Loucy (cell line): ENCODE measurements at regions not wholly inside any gene's neighbourhood (a gene's known extent, or its start where the extent isn't known, plus 50 kb on each side); places are given as distances from the start of the nearest gene placed in this dataset.

ENCODE experiments used
- H2AFZ ChIP-seq: fragments of 200-600 bp; sonication (generic); 2 replicates; pipeline ENCODE4 v1.6.0; 2016; ENCODE audit warnings: antibody characterized with exemption, mild to moderate bottlenecking, low read length, moderate library complexity
- H3F3A ChIP-seq: fragments of 200-600 bp; 2 replicates; pipeline ENCODE4 v1.6.0; 2016; ENCODE audit warnings: antibody characterized with exemption, low read depth, mild to moderate bottlenecking
- H3K27me3 ChIP-seq: fragments of 200-600 bp; sonication (generic); 2 replicates; pipeline ENCODE4 v1.6.1; 2014; ENCODE audit warnings: low read length, mild to moderate bottlenecking; ENCODE audit not compliant: insufficient read depth, poor library complexity, severe bottlenecking
- H3K36me3 ChIP-seq: fragments of 200-600 bp; sonication (generic); 2 replicates; pipeline ENCODE4 v1.6.1; 2016; ENCODE audit warnings: low read length; ENCODE audit not compliant: insufficient read depth
- H3K4me1 ChIP-seq: fragments of 200-600 bp; sonication (generic); 2 replicates; pipeline ENCODE4 v1.5.1; 2014; ENCODE audit warnings: low read length, mild to moderate bottlenecking; ENCODE audit not compliant: insufficient read depth, poor library complexity, severe bottlenecking
- H3K4me2 ChIP-seq: fragments of 200-600 bp; sonication (generic); 2 replicates; pipeline ENCODE4 v1.6.0; 2014; ENCODE audit warnings: antibody characterized with exemption, low read length, low read depth, mild to moderate bottlenecking; ENCODE audit not compliant: poor library complexity, severe bottlenecking
- H3K4me3 ChIP-seq: fragments of 200-600 bp; sonication (generic); 2 replicates; pipeline ENCODE4 v1.5.1; 2014; ENCODE audit warnings: low read length, mild to moderate bottlenecking, mixed read lengths; ENCODE audit not compliant: poor library complexity, severe bottlenecking
- H3K79me2 ChIP-seq: fragments of 200-600 bp; sonication (generic); 2 replicates; pipeline ENCODE4 v1.6.1; 2014; ENCODE audit warnings: low read length; ENCODE audit not compliant: insufficient read depth
- H3K9ac ChIP-seq: fragments of 200-600 bp; sonication (generic); 2 replicates; pipeline ENCODE4 v1.6.0; 2014; ENCODE audit warnings: mild to moderate bottlenecking, low read depth, low read length, moderate library complexity; ENCODE audit not compliant: poor library complexity, severe bottlenecking
- H3K9me2 ChIP-seq: fragments of 200-600 bp; sonication (generic); replicated peaks from 2 replicates; pipeline ENCODE4 v1.6.1; 2016; ENCODE audit warnings: low read depth, low read length, mixed read lengths
- H3K9me3 ChIP-seq: fragments of 200-600 bp; sonication (generic); 2 replicates; pipeline ENCODE4 v1.6.1; 2014; ENCODE audit warnings: mild to moderate bottlenecking, antibody characterized with exemption, low read length, low read depth; ENCODE audit not compliant: insufficient read depth
- H4K20me1 ChIP-seq: fragments of 200-600 bp; sonication (generic); 2 replicates; pipeline ENCODE4 v1.6.0; 2014; ENCODE audit warnings: antibody characterized with exemption, low read length, mild to moderate bottlenecking; ENCODE audit not compliant: insufficient read depth, poor library complexity, severe bottlenecking
- EZH2phosphoT487 ChIP-seq: fragments of 200-600 bp; IDR thresholded peaks from 2 replicates; pipeline ENCODE4 v1.6.1; 2018; ENCODE audit warnings: antibody characterized with exemption, mild to moderate bottlenecking, moderate library complexity, borderline replicate concordance
- TF ChIP-seq, protein P1 (sequence below): fragments of 200-600 bp; sonication (generic); conservative IDR thresholded peaks from 2 replicates; pipeline ENCODE4 v1.5.1; 2014; ENCODE audit warnings: mild to moderate bottlenecking, antibody characterized with exemption, low read length

DNA sequence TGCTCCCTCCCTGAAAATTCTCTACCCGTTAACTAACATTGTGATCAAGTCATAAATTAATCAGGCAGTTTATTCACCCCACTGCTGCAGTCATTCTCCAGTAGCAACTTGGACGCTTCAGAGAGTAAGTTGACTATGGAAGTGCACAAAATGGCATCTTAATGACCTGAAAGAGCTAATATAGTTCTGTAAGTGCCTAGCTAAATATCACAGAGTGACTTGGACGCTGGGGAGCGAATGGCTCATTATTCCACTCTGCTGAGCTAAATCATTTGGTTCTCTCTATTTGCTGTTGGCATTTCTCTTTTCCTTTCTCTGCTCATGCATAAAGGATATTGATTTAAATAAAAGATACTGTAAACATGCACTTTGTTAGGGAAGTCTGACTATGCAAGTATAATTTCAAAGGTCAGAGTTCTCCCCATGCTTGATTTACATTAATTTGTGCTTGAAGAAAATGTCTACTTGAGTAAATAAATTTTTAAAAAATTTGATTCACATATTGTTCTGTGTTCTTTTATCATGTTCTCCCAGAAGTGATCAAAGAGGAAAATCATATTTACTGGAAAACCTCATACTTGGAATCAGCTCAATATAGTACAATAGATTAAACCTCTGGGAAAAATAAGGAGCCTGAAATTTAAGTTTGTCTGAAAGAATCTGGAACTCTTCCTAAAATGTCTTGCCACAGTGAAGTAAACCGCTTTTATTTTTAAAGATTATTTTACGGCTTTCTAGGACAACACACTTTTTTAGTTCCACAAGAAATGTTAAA, 169.5 kb upstream of the HAPLN1 start:
- peaks cover 8% of the 10 kb centered on the region for H3K4me1 ChIP-seq
- H3K79me2 ChIP-seq, result no peaks in the 10 kb centered on the region
- H3K9me2 ChIP-seq, result no peaks in the 10 kb centered on the region
- H3K4me2 ChIP-seq, result no peak overlapping the region
- TF ChIP-seq EZH2phosphoT487, result no peak
- TF ChIP-seq, protein P1, sequence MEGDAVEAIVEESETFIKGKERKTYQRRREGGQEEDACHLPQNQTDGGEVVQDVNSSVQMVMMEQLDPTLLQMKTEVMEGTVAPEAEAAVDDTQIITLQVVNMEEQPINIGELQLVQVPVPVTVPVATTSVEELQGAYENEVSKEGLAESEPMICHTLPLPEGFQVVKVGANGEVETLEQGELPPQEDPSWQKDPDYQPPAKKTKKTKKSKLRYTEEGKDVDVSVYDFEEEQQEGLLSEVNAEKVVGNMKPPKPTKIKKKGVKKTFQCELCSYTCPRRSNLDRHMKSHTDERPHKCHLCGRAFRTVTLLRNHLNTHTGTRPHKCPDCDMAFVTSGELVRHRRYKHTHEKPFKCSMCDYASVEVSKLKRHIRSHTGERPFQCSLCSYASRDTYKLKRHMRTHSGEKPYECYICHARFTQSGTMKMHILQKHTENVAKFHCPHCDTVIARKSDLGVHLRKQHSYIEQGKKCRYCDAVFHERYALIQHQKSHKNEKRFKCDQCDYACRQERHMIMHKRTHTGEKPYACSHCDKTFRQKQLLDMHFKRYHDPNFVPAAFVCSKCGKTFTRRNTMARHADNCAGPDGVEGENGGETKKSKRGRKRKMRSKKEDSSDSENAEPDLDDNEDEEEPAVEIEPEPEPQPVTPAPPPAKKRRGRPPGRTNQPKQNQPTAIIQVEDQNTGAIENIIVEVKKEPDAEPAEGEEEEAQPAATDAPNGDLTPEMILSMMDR, result no peak
- no peaks in the 10 kb centered on the region for H3F3A ChIP-seq
- no peaks in the 10 kb centered on the region for H4K20me1 ChIP-seq
- H3K9ac ChIP-seq, result no peak overlapping the region
- no peaks in the 10 kb centered on the region for H3K36me3 ChIP-seq
- no peaks in the 10 kb centered on the region for H3K9me3 ChIP-seq
- H3K27me3 ChIP-seq, result peaks cover 52% of the 10 kb centered on the region
- no peak overlapping the region for H3K4me3 ChIP-seq
- H2AFZ ChIP-seq, result no peak overlapping the region

DNA sequence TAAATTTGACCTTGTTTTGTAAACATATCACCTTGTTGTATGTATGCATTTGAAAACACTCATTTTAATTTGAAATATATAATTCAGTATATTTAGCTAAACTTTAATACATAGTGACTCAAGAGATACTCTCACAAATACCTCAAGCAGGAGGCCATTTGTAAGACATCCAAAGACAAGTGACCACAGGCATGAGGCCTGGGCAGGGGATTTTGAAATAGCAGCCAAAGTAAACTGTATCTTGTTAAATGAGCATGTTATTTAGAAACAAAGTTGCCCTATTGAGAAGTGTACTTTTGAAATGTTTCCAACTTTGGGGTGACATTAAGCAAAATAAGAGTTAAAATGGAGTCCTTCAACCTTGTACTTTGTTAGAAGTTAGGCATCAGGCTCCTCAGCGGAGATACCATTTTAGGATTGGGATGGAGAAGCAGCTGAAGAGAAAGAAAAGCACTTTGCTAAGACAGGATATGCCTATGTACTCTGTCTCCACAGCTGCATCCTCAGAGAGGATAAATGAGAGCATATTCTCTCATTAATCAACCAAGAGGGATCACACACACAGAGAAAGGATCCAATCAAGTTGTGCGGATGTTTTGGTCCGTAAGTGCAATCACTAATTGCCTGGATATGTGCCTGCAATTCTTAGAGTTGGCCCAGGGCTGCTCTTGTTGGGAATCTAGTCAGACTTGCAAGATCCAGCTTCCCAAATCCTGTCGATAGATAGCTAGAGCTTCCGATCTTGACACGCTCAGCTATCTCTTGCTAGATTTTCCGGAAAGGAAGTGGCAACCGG, 157.5 kb upstream of the HAPLN1 start:
- Histone ChIP-seq H3K36me3 (no peaks in the 10 kb centered on the region), H3K4me2 (no peak overlapping the region), H2AFZ (no peak overlapping the region), H3F3A (no peaks in the 10 kb centered on the region), H3K79me2 (no peaks in the 10 kb centered on the region), H3K4me1 (no peaks in the 10 kb centered on the region), H3K4me3 (no peak overlapping the region), H3K9me3 (no peaks in the 10 kb centered on the region), H4K20me1 (no peaks in the 10 kb centered on the region), H3K27me3 (peaks cover 27% of the 10 kb centered on the region), H3K9me2 (no peaks in the 10 kb centered on the region), H3K9ac (no peak overlapping the region)
- TF ChIP-seq EZH2phosphoT487, result no peak

DNA sequence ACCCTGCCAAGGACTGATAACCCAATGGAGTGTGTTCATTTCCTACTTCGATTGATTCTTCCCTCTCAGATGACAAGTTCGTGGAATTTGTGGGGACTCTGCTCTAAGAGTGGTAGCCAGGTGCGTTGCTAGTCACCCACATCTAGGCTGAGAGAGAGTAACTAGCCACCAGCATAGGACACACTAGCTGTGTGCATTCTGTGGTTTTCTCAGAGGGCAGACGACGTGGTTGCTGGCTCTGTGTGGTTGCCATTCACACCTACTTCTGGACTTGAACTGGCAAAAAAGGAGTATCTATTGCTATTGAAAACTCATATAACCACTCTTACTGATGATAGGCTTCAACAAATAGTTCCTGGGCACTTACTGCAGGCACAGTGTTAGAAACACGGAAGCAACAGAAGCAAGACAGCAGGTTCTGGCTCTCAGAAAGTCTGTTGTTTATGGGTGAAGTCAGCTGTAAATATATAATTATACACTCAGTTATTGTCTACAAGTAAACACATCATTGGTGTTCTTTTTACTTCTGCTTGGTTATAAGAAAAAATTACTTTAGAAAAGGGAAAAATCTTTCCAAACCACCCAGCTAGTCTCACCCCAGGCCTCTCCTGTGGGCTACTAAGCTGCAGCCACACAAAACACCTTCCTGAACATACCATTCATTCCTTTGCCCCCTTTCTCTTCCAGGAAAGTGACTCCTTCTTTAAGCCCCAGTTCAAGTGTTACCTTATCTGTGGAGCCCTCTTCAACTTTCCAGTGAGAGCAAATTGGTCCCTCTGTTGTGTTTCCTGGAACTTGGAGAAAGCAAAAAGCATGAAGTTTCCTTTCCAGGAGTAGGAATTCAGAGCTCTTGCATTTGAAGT, 151.1 kb upstream of the HAPLN1 start:
- TF ChIP-seq, protein P1, result no peak
- TF ChIP-seq EZH2phosphoT487, result no peak
- no peaks in the 10 kb centered on the region for H3K27me3 ChIP-seq
- H3K4me2 ChIP-seq, result no peak overlapping the region
- H3K9ac ChIP-seq, result no peak overlapping the region
- H3K4me1 ChIP-seq, result no peaks in the 10 kb centered on the region
- no peaks in the 10 kb centered on the region for H3K36me3 ChIP-seq
- no peaks in the 10 kb centered on the region for H3K79me2 ChIP-seq
- H3K9me3 ChIP-seq, result no peaks in the 10 kb centered on the region
- H3F3A ChIP-seq, result no peaks in the 10 kb centered on the region
- no peaks in the 10 kb centered on the region for H4K20me1 ChIP-seq
- H3K4me3 ChIP-seq, result no peak overlapping the region
- no peak overlapping the region for H2AFZ ChIP-seq
- no peaks in the 10 kb centered on the region for H3K9me2 ChIP-seq
